ENCODE measurements at regions not wholly inside any gene's neighbourhood (a gene's known extent, or its start where the extent isn't known, plus 50 kb on each side); places are given as distances from the start of the nearest gene placed in this dataset.

- Histone ChIP-seq H3K36me3 (replicated peaks) (no peaks in the 10 kb centered on the region), H3K27me3 (replicated peaks) (no peaks in the 10 kb centered on the region), H3K4me3 (ENCODE audit: low read depth, low read length) (no peak overlapping the region), H3K27ac (no peak overlapping the region)
- TF ChIP-seq CTCF (IDR thresholded peaks at IDR 0.05; ENCODE audit: low read depth, low read length, missing control alignments): no peak
- in situ Hi-C loops (cut with HindIII; ENCODE audit: low pct_ligation_motif_present, low sequenced_read_pairs): no loop called here
- no peak for DNase-seq
Observed at GRCh38 chr6:67897998-67898607, 737.0 kb upstream of the ADGRB3 start.

GRCh38 chr6:67896476-67896875 lies 738.6 kb upstream of the ADGRB3 start:
- no peak for DNase-seq
- H3K27ac ChIP-seq: no peak overlapping the region
- H3K36me3 ChIP-seq (replicated peaks): no peaks in the 10 kb centered on the region
- no peak overlapping the region for H3K4me3 ChIP-seq (ENCODE audit: low read depth, low read length)
- in situ Hi-C loops (cut with HindIII; ENCODE audit: low pct_ligation_motif_present, low sequenced_read_pairs): no loop called here
- TF ChIP-seq CTCF (IDR thresholded peaks at IDR 0.05; ENCODE audit: low read depth, low read length, missing control alignments): no peak
- H3K27me3 ChIP-seq (replicated peaks): no peaks in the 10 kb centered on the region

- DNase-seq: no peak
- H3K27me3 ChIP-seq (replicated peaks): no peaks in the 10 kb centered on the region
- H3K36me3 ChIP-seq (replicated peaks): no peaks in the 10 kb centered on the region
- TF ChIP-seq CTCF (IDR thresholded peaks at IDR 0.05; ENCODE audit: low read depth, low read length, missing control alignments): no peak
- H3K4me3 ChIP-seq (ENCODE audit: low read depth, low read length): no peak overlapping the region
- in situ Hi-C loops (cut with HindIII; ENCODE audit: low pct_ligation_motif_present, low sequenced_read_pairs): no loop called here
- H3K27ac ChIP-seq: no peak overlapping the region
Observed at GRCh38 chr6:67889682-67889995, 745.4 kb upstream of the ADGRB3 start.

GRCh38 chr6:67888886-67889681 lies 746.0 kb upstream of the ADGRB3 start:
- in situ Hi-C loops (cut with HindIII; ENCODE audit: low pct_ligation_motif_present, low sequenced_read_pairs): no loop called here
- no peak overlapping the region for H3K4me3 ChIP-seq (ENCODE audit: low read depth, low read length)
- TF ChIP-seq CTCF (IDR thresholded peaks at IDR 0.05; ENCODE audit: low read depth, low read length, missing control alignments): no peak
- H3K27me3 ChIP-seq (replicated peaks): no peaks in the 10 kb centered on the region
- no peaks in the 10 kb centered on the region for H3K36me3 ChIP-seq (replicated peaks)
- no peak for DNase-seq
- H3K27ac ChIP-seq: no peak overlapping the region

- Histone ChIP-seq H3K36me3 (replicated peaks) (no peaks in the 10 kb centered on the region), H3K4me3 (ENCODE audit: low read depth, low read length) (no peak overlapping the region), H3K27ac (no peak overlapping the region), H3K27me3 (replicated peaks) (no peaks in the 10 kb centered on the region)
- in situ Hi-C loops (cut with HindIII; ENCODE audit: low pct_ligation_motif_present, low sequenced_read_pairs): no loop called here
- no peak for DNase-seq
- no peak for TF ChIP-seq CTCF (IDR thresholded peaks at IDR 0.05; ENCODE audit: low read depth, low read length, missing control alignments)
Observed at GRCh38 chr6:67888546-67888885, 746.6 kb upstream of the ADGRB3 start.

All from brain microvascular endothelial cell (primary cell).